ENCODE measurements at regions not wholly inside any gene's neighbourhood (a gene's known extent, or its start where the extent isn't known, plus 50 kb on each side); places are given as distances from the start of the nearest gene placed in this dataset.
A peak's percentile ranks its signal among the peaks of the same experiment; 100 is the strongest.
"Not testable (repeated sequence)": the region's sequence is repeated elsewhere in the genome, so short reads cannot be mapped to it uniquely, and the experiment has no call there.

GRCh38 chr18:39453356-39453755 is 1887.8 kb upstream of the CELF4 start:
- intact Hi-C loops (cut with DNase I) = no loop called here
- Histone ChIP-seq H3K4me1 (peaks cover 0 to 12% (median 10%) of the 10 kb centered on the region in 4 donors), H3K4me3 (no peak overlapping the region), H3K36me3 (no peaks in the 10 kb centered on the region), H3K9me3 (no peaks in the 10 kb centered on the region), H3K27ac (peak overlapping the region; percentile 12 to 60 (median 50)), H3K27me3 (no peaks in the 10 kb centered on the region)
- no peak for TF ChIP-seq CTCF (IDR thresholded peaks at IDR 0.05)
- WGBS, 2 donors = 60 to 83% methylated on average over 2 of the region's 2 CpGs
- DNase-seq = no peak

- no peak for TF ChIP-seq EP300 (IDR thresholded peaks at IDR 0.05)
- TF ChIP-seq POLR2AphosphoS5 (IDR thresholded peaks at IDR 0.05) = no peak
- no peak for TF ChIP-seq POLR2A (IDR thresholded peaks at IDR 0.05)
- TF ChIP-seq CTCF (IDR thresholded peaks at IDR 0.05) = no peak
- Histone ChIP-seq H3K27ac (no peak overlapping the region), H3K4me3 (no peak overlapping the region), H3K4me1 (peaks cover 0 to 12% (median 10%) of the 10 kb centered on the region in 4 donors), H3K36me3 (no peaks in the 10 kb centered on the region), H3K27me3 (no peaks in the 10 kb centered on the region), H3K9me3 (no peaks in the 10 kb centered on the region)
- no peak for DNase-seq
- WGBS, 2 donors = 96 to 97% methylated on average over 6 of the region's 6 CpGs
- intact Hi-C loops (cut with DNase I) = no loop called here
Observed at GRCh38 chr18:39450958-39451357, 1885.4 kb upstream of the CELF4 start.

GRCh38 chr18:39449566-39449965 is 1884.0 kb upstream of the CELF4 start:
- intact Hi-C loops (cut with DNase I) = no loop called here

GRCh38 chr18:39448942-39449341 is 1883.3 kb upstream of the CELF4 start:
- no peaks in the 10 kb centered on the region for H3K9me3 ChIP-seq
- no peaks in the 10 kb centered on the region for H3K27me3 ChIP-seq
- no peak overlapping the region for H3K4me3 ChIP-seq
- H3K4me1 ChIP-seq = peaks cover 0 to 12% (median 9%) of the 10 kb centered on the region in 4 donors
- no peaks in the 10 kb centered on the region for H3K36me3 ChIP-seq
- no peak overlapping the region for H3K27ac ChIP-seq
- 46 to 75% methylated on average over 1 of the region's 1 CpG for WGBS, 2 donors
- DNase-seq = no peak
- intact Hi-C loops (cut with DNase I) = no loop called here
- TF ChIP-seq EP300 (IDR thresholded peaks at IDR 0.05) (no peak), POLR2AphosphoS5 (IDR thresholded peaks at IDR 0.05) (no peak), CTCF (IDR thresholded peaks at IDR 0.05) (no peak), POLR2A (IDR thresholded peaks at IDR 0.05) (no peak)

More at GRCh38 chr18:39449566-39449965, 1884.0 kb upstream of the CELF4 start:
- no peaks in the 10 kb centered on the region for H3K9me3 ChIP-seq
- no peaks in the 10 kb centered on the region for H3K36me3 ChIP-seq
- no peaks in the 10 kb centered on the region for H3K27me3 ChIP-seq
- H3K4me3 ChIP-seq = no peak overlapping the region
- peaks cover 0 to 12% (median 10%) of the 10 kb centered on the region in 4 donors for H3K4me1 ChIP-seq
- no peak overlapping the region for H3K27ac ChIP-seq
- 80 to 84% methylated on average over 3 of the region's 3 CpGs for WGBS, 2 donors
- DNase-seq = no peak
- TF ChIP-seq EP300 (IDR thresholded peaks at IDR 0.05) (no peak), POLR2AphosphoS5 (IDR thresholded peaks at IDR 0.05) (no peak), POLR2A (IDR thresholded peaks at IDR 0.05) (no peak), CTCF (IDR thresholded peaks at IDR 0.05) (no peak)

GRCh38 chr18:39444957-39445356 is 1879.4 kb upstream of the CELF4 start:
- intact Hi-C loops (cut with DNase I); H3K4me1 ChIP-seq; H3K4me3 ChIP-seq; H3K9me3 ChIP-seq; H3K27ac ChIP-seq; H3K27me3 ChIP-seq; DNase-seq; H3K36me3 ChIP-seq: not testable (repeated sequence)
- WGBS, 2 donors = 70 to 93% methylated on average over 2 of the region's 2 CpGs

Measured in sigmoid colon (tissue), 6 donors.